ENCODE measurements at regions not wholly inside any gene's neighbourhood (a gene's known extent, or its start where the extent isn't known, plus 50 kb on each side); places are given as distances from the start of the nearest gene placed in this dataset.

DNA sequence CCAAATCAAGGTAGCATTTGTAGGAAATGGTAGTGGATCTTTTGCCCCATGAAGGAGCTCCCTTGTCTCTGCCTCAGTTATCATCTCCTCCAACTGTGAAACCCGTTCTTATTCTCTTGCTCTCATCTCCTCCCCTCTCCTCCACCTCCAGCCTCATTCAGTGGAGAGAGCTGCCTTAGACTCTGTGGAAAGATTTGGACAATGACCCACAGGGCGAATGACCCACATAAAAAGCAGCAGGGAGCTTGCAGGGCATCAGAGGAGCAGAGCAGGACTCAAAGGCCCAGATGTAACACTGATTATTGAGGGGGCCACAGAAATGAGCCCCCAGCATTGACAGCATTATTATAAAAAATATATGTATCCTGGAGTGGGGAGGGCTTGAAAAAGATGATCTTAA is 641.1 kb upstream of the CFAP20DC start:
- TF ChIP-seq POLR2A (IDR thresholded peaks at IDR 0.05) (no peak), CTCF (IDR thresholded peaks at IDR 0.05) (no peak)
